ENCODE measurements at regions not wholly inside any gene's neighbourhood (a gene's known extent, or its start where the extent isn't known, plus 50 kb on each side); places are given as distances from the start of the nearest gene placed in this dataset.

- TF ChIP-seq, protein P1, sequence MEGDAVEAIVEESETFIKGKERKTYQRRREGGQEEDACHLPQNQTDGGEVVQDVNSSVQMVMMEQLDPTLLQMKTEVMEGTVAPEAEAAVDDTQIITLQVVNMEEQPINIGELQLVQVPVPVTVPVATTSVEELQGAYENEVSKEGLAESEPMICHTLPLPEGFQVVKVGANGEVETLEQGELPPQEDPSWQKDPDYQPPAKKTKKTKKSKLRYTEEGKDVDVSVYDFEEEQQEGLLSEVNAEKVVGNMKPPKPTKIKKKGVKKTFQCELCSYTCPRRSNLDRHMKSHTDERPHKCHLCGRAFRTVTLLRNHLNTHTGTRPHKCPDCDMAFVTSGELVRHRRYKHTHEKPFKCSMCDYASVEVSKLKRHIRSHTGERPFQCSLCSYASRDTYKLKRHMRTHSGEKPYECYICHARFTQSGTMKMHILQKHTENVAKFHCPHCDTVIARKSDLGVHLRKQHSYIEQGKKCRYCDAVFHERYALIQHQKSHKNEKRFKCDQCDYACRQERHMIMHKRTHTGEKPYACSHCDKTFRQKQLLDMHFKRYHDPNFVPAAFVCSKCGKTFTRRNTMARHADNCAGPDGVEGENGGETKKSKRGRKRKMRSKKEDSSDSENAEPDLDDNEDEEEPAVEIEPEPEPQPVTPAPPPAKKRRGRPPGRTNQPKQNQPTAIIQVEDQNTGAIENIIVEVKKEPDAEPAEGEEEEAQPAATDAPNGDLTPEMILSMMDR (conservative IDR thresholded peaks at IDR 0.05; ENCODE audit: low read depth, low read length) = no peak
- TF ChIP-seq EZH2 (IDR thresholded peaks at IDR 0.05; ENCODE audit: borderline replicate concordance, low read depth, low read length, poor library complexity, severe bottlenecking) = no peak
Observed at GRCh38 chr1:229154811-229155210, 116.1 kb upstream of the RAB4A start.
